HEK293T (cell line): ENCODE measurements at regions not wholly inside any gene's neighbourhood (a gene's known extent, or its start where the extent isn't known, plus 50 kb on each side); places are given as distances from the start of the nearest gene placed in this dataset.

Experiments used
- ARNT ChIP-seq: fragments of 450-650 bp; IDR thresholded peaks from 2 replicates; pipeline ENCODE4 v1.6.1; 2017; ENCODE audit warnings: mild to moderate bottlenecking
- BHLHE40 ChIP-seq: fragments of 450-650 bp; IDR thresholded peaks from 2 replicates; pipeline ENCODE4 v1.6.1; 2016; ENCODE audit warnings: mild to moderate bottlenecking, moderate library complexity, borderline replicate concordance
- ELF4 ChIP-seq: fragments of 450-650 bp; IDR thresholded peaks from 2 replicates; pipeline ENCODE4 v1.6.1; 2017; ENCODE audit warnings: antibody characterized with exemption
- FOXM1 ChIP-seq: fragments of 450-650 bp; IDR thresholded peaks from 2 replicates; pipeline ENCODE4 v1.6.1; 2017; ENCODE audit warnings: mild to moderate bottlenecking, borderline replicate concordance
- SUZ12 ChIP-seq: fragments of 450-650 bp; IDR thresholded peaks from 2 replicates; pipeline ENCODE4 v1.6.1; 2016; ENCODE audit warnings: mild to moderate bottlenecking
- TARDBP ChIP-seq: fragments of 450-650 bp; IDR thresholded peaks from 2 replicates; pipeline ENCODE4 v1.6.1; 2016
- ZNF384 ChIP-seq: fragments of 450-650 bp; IDR thresholded peaks from 2 replicates; pipeline ENCODE4 v1.6.1; 2016

DNA sequence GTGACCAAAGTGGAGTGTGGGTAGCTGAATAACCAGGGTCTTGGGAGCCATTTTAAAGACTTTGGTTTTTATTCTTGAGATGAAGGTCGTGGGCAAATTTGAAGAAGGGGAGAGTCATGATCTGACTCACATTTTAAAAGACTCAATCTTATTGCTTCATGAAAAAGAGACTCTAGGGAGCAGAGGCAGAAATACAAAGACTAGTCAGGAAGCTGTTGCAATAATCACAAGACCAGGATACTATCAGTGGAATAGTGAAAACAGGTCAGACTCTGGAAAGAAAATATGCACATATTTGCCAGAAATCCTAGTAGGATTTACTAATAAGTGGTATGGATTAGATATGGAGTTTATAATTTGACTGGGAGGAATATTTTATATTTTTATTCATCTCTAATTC, 448.4 kb downstream of the RAPGEF2 start:
- TF ChIP-seq ARNT (no peak), TARDBP (no peak), BHLHE40 (no peak), SUZ12 (no peak), FOXM1 (no peak), ELF4 (no peak), ZNF384 (no peak)
